ENCODE measurements at regions not wholly inside any gene's neighbourhood (a gene's known extent, or its start where the extent isn't known, plus 50 kb on each side); places are given as distances from the start of the nearest gene placed in this dataset.
"Not testable (repeated sequence)": the region's sequence is repeated elsewhere in the genome, so short reads cannot be mapped to it uniquely, and the experiment has no call there.

DNA sequence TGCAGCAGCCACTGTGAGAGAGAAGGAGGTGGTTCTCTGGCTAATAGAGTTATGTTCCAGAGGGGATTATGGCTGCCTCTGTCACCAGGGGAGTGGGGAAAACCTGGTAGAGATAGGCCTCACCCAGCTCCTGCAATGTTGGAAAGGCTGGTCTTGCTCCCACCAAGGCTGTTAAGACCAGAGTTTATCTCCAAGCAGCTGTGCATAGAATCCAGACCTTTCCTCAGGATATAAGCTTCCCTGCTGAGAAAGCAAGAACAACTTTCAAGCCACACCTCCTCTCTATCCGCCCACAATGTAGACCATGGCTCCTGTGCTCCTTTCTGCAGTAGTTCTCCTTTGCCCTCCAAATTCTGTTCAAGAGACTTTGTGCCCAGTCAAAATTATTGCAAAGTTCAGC lies 1375.4 kb downstream of the REEP3 start:
- Mint-ChIP-seq H3K36me3 (ENCODE audit: insufficient read depth) (no peaks in the 10 kb centered on the region), H3K4me3 (no peak overlapping the region), H3K27me3 (no peaks in the 10 kb centered on the region), H3K27ac (no peak overlapping the region), H3K4me1 (ENCODE audit: low read depth in 2 of 2) (no peaks in the 10 kb centered on the region), H3K9me3 (peaks cover 12 to 30% of the 10 kb centered on the region in 2 donors)
- DNase-seq (no peak), ATAC-seq (replicated peaks) (no peak)

- H3K27ac Mint-ChIP-seq; H3K36me3 Mint-ChIP-seq (ENCODE audit: insufficient read depth); H3K4me1 Mint-ChIP-seq (ENCODE audit: low read depth in 2 of 2): not testable (repeated sequence)
These were observed 1385.1 kb downstream of the REEP3 start for GRCh38 chr10:64906311-64906710.

GRCh38 chr10:64924306-64924705 lies 1403.1 kb downstream of the REEP3 start:
- H3K9me3 Mint-ChIP-seq; H3K36me3 Mint-ChIP-seq (ENCODE audit: insufficient read depth); ATAC-seq (replicated peaks); H3K27ac Mint-ChIP-seq; H3K4me3 Mint-ChIP-seq; H3K4me1 Mint-ChIP-seq (ENCODE audit: low read depth in 2 of 2); DNase-seq; H3K27me3 Mint-ChIP-seq: not testable (repeated sequence)

More at GRCh38 chr10:64906311-64906710, 1385.1 kb downstream of the REEP3 start:
- not testable (repeated sequence) for ATAC-seq (replicated peaks); DNase-seq; H3K4me3 Mint-ChIP-seq; H3K9me3 Mint-ChIP-seq; H3K27me3 Mint-ChIP-seq

DNA sequence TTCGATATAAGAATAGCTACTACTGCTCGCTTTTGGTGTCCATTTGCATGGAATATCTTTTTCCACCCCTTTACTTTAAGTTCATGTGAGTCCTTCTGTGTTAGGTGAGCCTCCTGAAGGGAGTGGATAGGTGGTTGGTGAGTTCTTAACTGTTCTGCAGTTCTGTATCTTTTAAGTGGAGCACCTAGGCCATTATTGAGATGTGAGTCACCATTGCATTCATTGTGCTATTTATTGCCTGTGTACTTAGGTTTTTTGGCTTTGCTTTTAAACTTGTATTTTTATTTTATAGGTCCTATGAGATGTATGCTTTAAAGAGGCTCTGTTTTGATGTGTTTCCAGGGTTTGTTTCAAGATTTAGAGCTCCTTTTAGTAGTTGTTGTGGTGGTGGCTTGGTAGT lies 1430.8 kb downstream of the REEP3 start:
- Mint-ChIP-seq H3K27me3 (no peaks in the 10 kb centered on the region), H3K4me1 (ENCODE audit: low read depth in 2 of 2) (no peaks in the 10 kb centered on the region), H3K9me3 (peaks cover 20 to 42% of the 10 kb centered on the region in 2 donors), H3K4me3 (no peak overlapping the region), H3K36me3 (ENCODE audit: insufficient read depth) (no peaks in the 10 kb centered on the region), H3K27ac (no peak overlapping the region)
- no peak for ATAC-seq (replicated peaks)
- DNase-seq: no peak

- no peaks in the 10 kb centered on the region for H3K4me1 Mint-ChIP-seq (ENCODE audit: low read depth in 2 of 2)
- H3K36me3 Mint-ChIP-seq (ENCODE audit: insufficient read depth): no peaks in the 10 kb centered on the region
- ATAC-seq (replicated peaks) (no peak), DNase-seq (no peak)
- H3K27me3 Mint-ChIP-seq: no peaks in the 10 kb centered on the region
- H3K4me3 Mint-ChIP-seq: no peak overlapping the region
- H3K9me3 Mint-ChIP-seq: peaks cover 17 to 34% of the 10 kb centered on the region in 2 donors
- H3K27ac Mint-ChIP-seq: no peak overlapping the region
These were observed 1435.2 kb downstream of the REEP3 start for GRCh38 chr10:64956441-64956840.

DNA sequence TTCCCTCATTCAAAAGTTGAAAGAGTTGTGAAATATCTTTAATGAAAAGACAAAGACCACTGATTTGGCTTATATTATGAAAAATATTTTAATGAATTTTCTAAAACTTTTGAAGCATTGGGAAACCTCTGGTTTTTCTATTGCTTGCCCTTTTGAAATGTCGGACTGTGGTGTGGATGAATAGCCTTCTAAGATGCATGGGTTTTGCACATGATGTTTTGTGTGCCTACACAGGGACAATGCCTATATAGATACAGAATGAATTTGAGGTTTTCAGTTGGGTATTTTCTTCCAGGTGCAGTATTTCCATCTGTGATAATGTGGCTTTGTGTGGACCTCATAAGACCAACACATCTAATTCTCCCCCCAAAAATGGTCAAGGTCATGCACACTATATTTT lies 1437.9 kb downstream of the REEP3 start:
- ATAC-seq (replicated peaks): no peak
- H3K9me3 Mint-ChIP-seq: peaks cover 10 to 15% of the 10 kb centered on the region in 2 donors

DNA sequence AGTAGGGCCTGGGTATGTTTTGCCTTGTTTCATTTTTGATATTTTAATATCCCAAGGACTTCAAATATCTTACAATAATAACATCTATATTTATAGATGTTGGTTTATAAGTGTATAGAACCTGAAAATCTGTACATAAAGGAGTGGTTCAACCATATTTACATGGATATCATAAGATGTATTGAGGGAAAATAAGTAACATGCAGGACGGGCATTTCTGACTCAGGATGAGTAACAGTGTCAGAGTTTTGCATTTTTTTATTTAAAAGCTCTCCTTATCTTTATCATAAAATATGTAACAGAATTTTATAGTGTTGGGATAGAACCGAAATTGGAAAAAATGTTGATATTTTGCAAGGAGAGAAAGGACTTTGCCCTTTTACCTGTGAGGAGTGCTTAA lies 1438.7 kb downstream of the REEP3 start:
- H3K9me3 Mint-ChIP-seq: peaks cover 6 to 15% of the 10 kb centered on the region in 2 donors
- H3K4me3 Mint-ChIP-seq: no peak overlapping the region
- no peaks in the 10 kb centered on the region for H3K27me3 Mint-ChIP-seq
- H3K36me3 Mint-ChIP-seq (ENCODE audit: insufficient read depth): no peaks in the 10 kb centered on the region
- no peaks in the 10 kb centered on the region for H3K4me1 Mint-ChIP-seq (ENCODE audit: low read depth in 2 of 2)
- DNase-seq (no peak), ATAC-seq (replicated peaks) (no peak)
- H3K27ac Mint-ChIP-seq: no peak overlapping the region

More for the DNA sequence above, 1437.9 kb downstream of the REEP3 start:
- H3K27ac Mint-ChIP-seq: no peak overlapping the region
- no peak for DNase-seq
- H3K27me3 Mint-ChIP-seq: no peaks in the 10 kb centered on the region
- H3K36me3 Mint-ChIP-seq (ENCODE audit: insufficient read depth): no peaks in the 10 kb centered on the region
- no peaks in the 10 kb centered on the region for H3K4me1 Mint-ChIP-seq (ENCODE audit: low read depth in 2 of 2)
- H3K4me3 Mint-ChIP-seq: no peak overlapping the region

GRCh38 chr10:64973391-64973790 lies 1452.2 kb downstream of the REEP3 start:
- no peaks in the 10 kb centered on the region for H3K27me3 Mint-ChIP-seq
- ATAC-seq (replicated peaks) (no peak), DNase-seq (no peak)
- H3K27ac Mint-ChIP-seq: no peak overlapping the region
- H3K4me1 Mint-ChIP-seq (ENCODE audit: low read depth in 2 of 2): no peaks in the 10 kb centered on the region
- H3K36me3 Mint-ChIP-seq (ENCODE audit: insufficient read depth): no peaks in the 10 kb centered on the region
- no peak overlapping the region for H3K4me3 Mint-ChIP-seq
- H3K9me3 Mint-ChIP-seq: peaks cover 0 to 2% of the 10 kb centered on the region in 2 donors

GRCh38 chr10:64976150-64976549 lies 1454.9 kb downstream of the REEP3 start:
- DNase-seq: no peak
- Mint-ChIP-seq H3K36me3 (ENCODE audit: insufficient read depth) (no peaks in the 10 kb centered on the region), H3K27me3 (no peaks in the 10 kb centered on the region), H3K4me1 (ENCODE audit: low read depth in 2 of 2) (no peaks in the 10 kb centered on the region), H3K27ac (no peak overlapping the region), H3K9me3 (peaks cover 6 to 7% of the 10 kb centered on the region in 2 donors), H3K4me3 (no peak overlapping the region)
- ATAC-seq (replicated peaks): no peak

GRCh38 chr10:64977915-64978314 lies 1456.7 kb downstream of the REEP3 start:
- H3K9me3 Mint-ChIP-seq: peaks cover 10% of the 10 kb centered on the region in 2 donors
- no peaks in the 10 kb centered on the region for H3K36me3 Mint-ChIP-seq (ENCODE audit: insufficient read depth)
- no peak overlapping the region for H3K4me3 Mint-ChIP-seq
- no peaks in the 10 kb centered on the region for H3K4me1 Mint-ChIP-seq (ENCODE audit: low read depth in 2 of 2)
- ATAC-seq (replicated peaks): no peak
- H3K27me3 Mint-ChIP-seq: no peaks in the 10 kb centered on the region
- no peak overlapping the region for H3K27ac Mint-ChIP-seq
- DNase-seq: no peak

- no peak overlapping the region for H3K27ac Mint-ChIP-seq
- no peak for ATAC-seq (replicated peaks)
- no peaks in the 10 kb centered on the region for H3K4me1 Mint-ChIP-seq (ENCODE audit: low read depth in 2 of 2)
- H3K9me3 Mint-ChIP-seq: peaks cover 11 to 18% of the 10 kb centered on the region in 2 donors
- no peak overlapping the region for H3K4me3 Mint-ChIP-seq
- H3K27me3 Mint-ChIP-seq: no peaks in the 10 kb centered on the region
- H3K36me3 Mint-ChIP-seq (ENCODE audit: insufficient read depth): no peaks in the 10 kb centered on the region
- no peak for DNase-seq
These were observed 1475.7 kb downstream of the REEP3 start for GRCh38 chr10:64996886-64997285.

GRCh38 chr10:65010845-65011244 lies 1489.6 kb downstream of the REEP3 start:
- no peak overlapping the region for H3K4me3 Mint-ChIP-seq
- no peaks in the 10 kb centered on the region for H3K4me1 Mint-ChIP-seq (ENCODE audit: low read depth in 2 of 2)
- no peak overlapping the region for H3K27ac Mint-ChIP-seq
- ATAC-seq (replicated peaks) (no peak), DNase-seq (no peak)
- H3K27me3 Mint-ChIP-seq: no peaks in the 10 kb centered on the region
- H3K9me3 Mint-ChIP-seq: peaks cover 5 to 6% of the 10 kb centered on the region in 2 donors
- no peaks in the 10 kb centered on the region for H3K36me3 Mint-ChIP-seq (ENCODE audit: insufficient read depth)

GRCh38 chr10:65017523-65017922 lies 1496.3 kb downstream of the REEP3 start:
- DNase-seq (no peak), ATAC-seq (replicated peaks) (no peak)
- no peaks in the 10 kb centered on the region for H3K27me3 Mint-ChIP-seq
- H3K36me3 Mint-ChIP-seq (ENCODE audit: insufficient read depth): no peaks in the 10 kb centered on the region
- H3K4me3 Mint-ChIP-seq: no peak overlapping the region
- no peak overlapping the region for H3K27ac Mint-ChIP-seq
- H3K9me3 Mint-ChIP-seq: peaks cover 12 to 22% of the 10 kb centered on the region in 2 donors
- H3K4me1 Mint-ChIP-seq (ENCODE audit: low read depth in 2 of 2): no peaks in the 10 kb centered on the region

- DNase-seq: no peak
- peaks cover 11 to 23% of the 10 kb centered on the region in 2 donors for H3K9me3 Mint-ChIP-seq
- H3K4me1 Mint-ChIP-seq (ENCODE audit: low read depth in 2 of 2): no peaks in the 10 kb centered on the region
- H3K27me3 Mint-ChIP-seq: no peaks in the 10 kb centered on the region
- no peak for ATAC-seq (replicated peaks)
- no peak overlapping the region for H3K4me3 Mint-ChIP-seq
- H3K27ac Mint-ChIP-seq: no peak overlapping the region
- no peaks in the 10 kb centered on the region for H3K36me3 Mint-ChIP-seq (ENCODE audit: insufficient read depth)
These were observed 1503.7 kb downstream of the REEP3 start for GRCh38 chr10:65024886-65025285.

DNA sequence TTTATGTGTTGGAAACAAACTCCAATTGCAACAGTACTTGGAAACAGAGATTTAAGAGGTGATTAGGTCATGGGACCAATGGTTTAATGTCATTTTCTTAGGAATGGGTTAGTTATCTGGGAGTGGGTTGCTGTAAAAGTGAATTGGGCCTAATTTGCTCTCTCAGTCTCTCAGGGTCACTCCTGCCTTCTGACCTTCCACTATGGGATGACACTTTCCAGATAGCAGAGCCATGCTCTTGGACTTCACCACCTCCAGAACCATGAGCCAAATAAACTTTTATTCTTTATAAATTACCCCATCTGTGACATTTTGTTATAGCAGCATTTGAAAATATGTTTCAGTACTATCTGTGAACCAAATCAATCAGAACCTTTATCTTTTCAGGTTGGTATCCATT lies 1509.1 kb downstream of the REEP3 start:
- H3K27ac Mint-ChIP-seq: no peak overlapping the region
- H3K36me3 Mint-ChIP-seq (ENCODE audit: insufficient read depth): no peaks in the 10 kb centered on the region
- ATAC-seq (replicated peaks) (no peak), DNase-seq (no peak)
- H3K4me1 Mint-ChIP-seq (ENCODE audit: low read depth in 2 of 2): no peaks in the 10 kb centered on the region
- H3K9me3 Mint-ChIP-seq: peaks cover 3 to 16% of the 10 kb centered on the region in 2 donors
- H3K4me3 Mint-ChIP-seq: no peak overlapping the region
- H3K27me3 Mint-ChIP-seq: no peaks in the 10 kb centered on the region

Data from effector memory CD8-positive, alpha-beta T cell (primary cell).